Fibroblast of lung (primary cell): ENCODE measurements at regions not wholly inside any gene's neighbourhood (a gene's known extent, or its start where the extent isn't known, plus 50 kb on each side); places are given as distances from the start of the nearest gene placed in this dataset.

Source experiments
- EZH2 ChIP-seq: IDR thresholded peaks from 2 replicates; pipeline ENCODE4 v1.5.1; 2012; ENCODE audit warnings: low read length, control low read depth, mild to moderate bottlenecking; ENCODE audit errors: missing control alignments
- TF ChIP-seq, protein P1 (sequence below), 2 donors: IDR thresholded peaks in 1 of 2; conservative IDR thresholded peaks in 1 of 2; 1 replicate in 1 of 2; 2 replicates in 1 of 2; pipeline ENCODE4 v1.5.1; 2011 to 2012; ENCODE audit warnings: low read length in 2 of 2, control low read depth in 1 of 2, inconsistent platforms in 1 of 2, low read depth in 1 of 2, mild to moderate bottlenecking in 1 of 2

DNA sequence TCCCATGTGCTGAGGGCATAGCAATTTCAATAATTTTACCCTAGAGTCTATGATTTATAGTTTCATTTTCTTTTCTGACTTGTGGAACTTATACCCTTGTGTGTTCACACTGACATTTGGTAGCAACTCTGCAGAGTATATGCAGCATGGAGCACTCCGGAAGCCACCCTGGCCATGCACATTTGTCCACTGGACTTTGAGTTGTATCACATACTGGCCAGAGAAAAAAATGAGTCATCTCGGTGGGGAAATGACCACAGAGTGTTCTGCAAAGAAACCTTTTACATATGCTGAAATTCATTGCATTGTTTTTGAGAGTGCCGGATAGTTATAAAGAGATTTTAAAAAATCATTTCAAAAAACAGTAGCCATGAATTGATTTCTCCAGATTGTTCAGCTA is 164.8 kb upstream of the COBL start:
- TF ChIP-seq, protein P1, sequence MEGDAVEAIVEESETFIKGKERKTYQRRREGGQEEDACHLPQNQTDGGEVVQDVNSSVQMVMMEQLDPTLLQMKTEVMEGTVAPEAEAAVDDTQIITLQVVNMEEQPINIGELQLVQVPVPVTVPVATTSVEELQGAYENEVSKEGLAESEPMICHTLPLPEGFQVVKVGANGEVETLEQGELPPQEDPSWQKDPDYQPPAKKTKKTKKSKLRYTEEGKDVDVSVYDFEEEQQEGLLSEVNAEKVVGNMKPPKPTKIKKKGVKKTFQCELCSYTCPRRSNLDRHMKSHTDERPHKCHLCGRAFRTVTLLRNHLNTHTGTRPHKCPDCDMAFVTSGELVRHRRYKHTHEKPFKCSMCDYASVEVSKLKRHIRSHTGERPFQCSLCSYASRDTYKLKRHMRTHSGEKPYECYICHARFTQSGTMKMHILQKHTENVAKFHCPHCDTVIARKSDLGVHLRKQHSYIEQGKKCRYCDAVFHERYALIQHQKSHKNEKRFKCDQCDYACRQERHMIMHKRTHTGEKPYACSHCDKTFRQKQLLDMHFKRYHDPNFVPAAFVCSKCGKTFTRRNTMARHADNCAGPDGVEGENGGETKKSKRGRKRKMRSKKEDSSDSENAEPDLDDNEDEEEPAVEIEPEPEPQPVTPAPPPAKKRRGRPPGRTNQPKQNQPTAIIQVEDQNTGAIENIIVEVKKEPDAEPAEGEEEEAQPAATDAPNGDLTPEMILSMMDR (conservative IDR thresholded peaks at IDR 0.05 in 1 of 2, IDR thresholded peaks at IDR 0.05 in 1 of 2; ENCODE audit: low read depth in 1 of 2, low read length in 2 of 2) = no peak
- TF ChIP-seq EZH2 = no peak
